ENCODE measurements at regions not wholly inside any gene's neighbourhood (a gene's known extent, or its start where the extent isn't known, plus 50 kb on each side); places are given as distances from the start of the nearest gene placed in this dataset.

DNA sequence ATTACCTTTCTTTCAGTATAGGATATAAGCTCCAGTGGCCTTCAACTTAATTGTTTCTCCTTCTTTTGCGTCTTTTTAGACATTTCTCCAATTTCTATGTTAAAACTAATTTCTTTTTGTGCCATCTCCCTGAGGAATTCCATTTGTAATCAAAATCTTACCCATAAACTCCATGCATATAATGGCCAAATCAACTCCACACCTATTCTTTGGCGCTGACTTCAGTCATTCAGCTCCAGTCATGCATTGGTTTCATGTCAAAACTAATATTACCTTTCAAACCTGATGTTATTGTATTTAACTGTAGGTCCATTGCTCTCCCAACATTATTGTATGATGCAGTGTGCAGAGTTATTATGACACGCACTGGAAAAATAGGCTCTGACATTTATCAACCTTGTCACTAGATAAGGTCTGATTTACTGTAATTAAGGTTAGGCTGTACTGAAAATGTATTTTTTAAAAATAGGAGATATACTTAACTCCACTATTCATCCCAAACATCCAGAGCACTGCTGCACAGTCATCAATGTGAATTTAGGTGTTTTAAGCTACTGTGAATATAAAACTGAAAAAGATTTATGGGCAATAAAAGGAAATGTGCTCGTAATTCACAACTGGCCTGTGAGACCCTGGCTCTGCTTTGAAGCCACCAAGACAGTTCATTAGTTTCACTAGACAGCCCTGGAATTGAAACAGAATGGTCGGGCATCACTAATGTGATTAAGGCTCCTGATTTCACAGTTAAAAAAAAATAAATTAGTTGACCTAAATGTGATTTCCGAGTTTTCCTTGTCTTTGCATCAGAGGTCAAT, 180.6 kb upstream of the GRIA4 start:
- no peaks in the 10 kb centered on the region for H3K4me1 ChIP-seq (ENCODE audit: insufficient read depth)
- no peak overlapping the region for H3K4me2 ChIP-seq (ENCODE audit: unreplicated experiment)
- H3K27me3 ChIP-seq (replicated peaks; ENCODE audit: insufficient read depth), result no peaks in the 10 kb centered on the region
- DNase-seq, result no peak
- H2AFZ ChIP-seq, result no peak overlapping the region
- no peaks in the 10 kb centered on the region for H4K20me1 ChIP-seq (ENCODE audit: insufficient read depth)
- TF ChIP-seq EZH2 (IDR thresholded peaks at IDR 0.05; ENCODE audit: insufficient read depth, poor library complexity, severe bottlenecking) (no peak), EZH2phosphoT487 (IDR thresholded peaks at IDR 0.05; ENCODE audit: insufficient read depth, low read depth) (no peak)
- H3K79me2 ChIP-seq (ENCODE audit: insufficient read depth), result no peaks in the 10 kb centered on the region
- no peak overlapping the region for H3K9ac ChIP-seq
- no peaks in the 10 kb centered on the region for H3K36me3 ChIP-seq (ENCODE audit: low read depth)
- in situ Hi-C loops (cut with MboI), result no loop called here
- H3F3A ChIP-seq (ENCODE audit: insufficient read depth), result no peaks in the 10 kb centered on the region
- WGBS, 2 experiments (ENCODE audit: low coverage in 1 of 2, low lambda C conversion rate in 2 of 2, missing lambda C conversion rate in 2 of 2), result 49 to 52% methylated on average over 6 of the region's 6 CpGs
- H3K27ac ChIP-seq, result no peak overlapping the region
- H3K4me3 ChIP-seq, result no peak overlapping the region
- no peaks in the 10 kb centered on the region for H3K9me2 ChIP-seq (ENCODE audit: insufficient read depth)
- no peaks in the 10 kb centered on the region for H3K9me3 ChIP-seq (ENCODE audit: low read depth)

DNA sequence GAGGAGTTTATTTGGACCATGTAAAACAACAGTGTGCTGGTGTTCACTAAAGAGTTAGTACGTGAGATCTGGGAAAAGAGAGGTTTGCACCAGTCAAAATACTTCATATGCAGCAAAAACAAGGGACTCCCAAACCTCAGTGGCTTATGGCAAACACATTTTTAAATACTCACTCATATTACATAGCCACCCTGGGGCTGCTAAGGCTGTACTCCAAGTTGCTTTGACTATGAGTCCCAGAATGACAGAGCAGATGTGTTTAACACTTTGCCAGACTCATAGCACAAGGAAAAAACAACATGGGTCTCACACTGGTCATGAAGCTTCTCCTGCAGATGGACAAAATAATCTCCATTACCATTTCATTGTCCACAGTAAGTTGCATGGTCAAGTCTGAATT, 202.8 kb upstream of the GRIA4 start:
- in situ Hi-C loops (cut with MboI), result no loop called here
- WGBS, 2 experiments (ENCODE audit: low coverage in 1 of 2, low lambda C conversion rate in 2 of 2, missing lambda C conversion rate in 2 of 2), result 24 to 29% methylated on average over 1 of the region's 1 CpG

DNA sequence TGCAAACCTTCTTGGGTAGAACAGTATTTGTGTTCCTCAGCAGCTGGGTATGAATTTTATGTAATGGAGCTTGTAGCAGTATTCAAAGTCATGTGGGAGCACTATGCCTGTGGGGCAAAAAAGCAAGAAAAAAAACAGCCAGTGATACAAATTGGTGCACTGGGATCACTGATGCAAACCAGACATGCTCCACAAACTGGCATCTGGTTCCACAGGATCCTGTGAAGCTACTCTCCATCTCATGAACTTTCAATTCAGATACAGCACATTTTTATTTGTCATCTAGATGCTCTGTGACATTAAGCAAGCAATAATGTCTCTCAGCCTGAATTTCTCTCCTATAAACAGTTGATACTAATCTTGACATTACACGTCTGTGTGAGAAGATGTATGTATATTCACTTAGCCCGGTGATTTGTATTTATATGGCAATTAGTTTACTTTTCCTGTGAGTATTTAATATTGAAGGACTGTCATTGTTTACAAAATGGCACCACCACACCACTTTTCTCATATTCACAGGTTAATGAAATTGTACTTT, 208.5 kb upstream of the GRIA4 start:
- Histone ChIP-seq H3K27ac (no peak overlapping the region), H3K9ac (no peak overlapping the region), H3K4me2 (ENCODE audit: unreplicated experiment) (no peak overlapping the region), H3K9me2 (ENCODE audit: insufficient read depth) (no peaks in the 10 kb centered on the region), H3K4me3 (no peak overlapping the region), H3K79me2 (ENCODE audit: insufficient read depth) (no peaks in the 10 kb centered on the region), H3K9me3 (ENCODE audit: low read depth) (no peaks in the 10 kb centered on the region), H3K36me3 (ENCODE audit: low read depth) (no peaks in the 10 kb centered on the region), H2AFZ (no peak overlapping the region), H3K27me3 (replicated peaks; ENCODE audit: insufficient read depth) (no peaks in the 10 kb centered on the region), H4K20me1 (ENCODE audit: insufficient read depth) (no peaks in the 10 kb centered on the region), H3F3A (ENCODE audit: insufficient read depth) (no peaks in the 10 kb centered on the region), H3K4me1 (ENCODE audit: insufficient read depth) (no peaks in the 10 kb centered on the region)
- no peak for DNase-seq
- TF ChIP-seq EZH2 (IDR thresholded peaks at IDR 0.05; ENCODE audit: insufficient read depth, poor library complexity, severe bottlenecking) (no peak), EZH2phosphoT487 (IDR thresholded peaks at IDR 0.05; ENCODE audit: insufficient read depth, low read depth) (no peak)
- in situ Hi-C loops (cut with MboI), result no loop called here
- WGBS, 2 experiments (ENCODE audit: low coverage in 1 of 2, low lambda C conversion rate in 2 of 2, missing lambda C conversion rate in 2 of 2), result 74 to 84% methylated on average over 2 of the region's 2 CpGs

More for the DNA sequence above, 202.8 kb upstream of the GRIA4 start:
- Histone ChIP-seq H3K27me3 (replicated peaks; ENCODE audit: insufficient read depth) (no peaks in the 10 kb centered on the region), H3K36me3 (ENCODE audit: low read depth) (no peaks in the 10 kb centered on the region), H3K4me2 (ENCODE audit: unreplicated experiment) (no peak overlapping the region), H3K9me2 (ENCODE audit: insufficient read depth) (no peaks in the 10 kb centered on the region), H3K27ac (no peak overlapping the region), H3K79me2 (ENCODE audit: insufficient read depth) (no peaks in the 10 kb centered on the region), H4K20me1 (ENCODE audit: insufficient read depth) (no peaks in the 10 kb centered on the region), H3K4me3 (no peak overlapping the region), H3K9me3 (ENCODE audit: low read depth) (no peaks in the 10 kb centered on the region), H3K4me1 (ENCODE audit: insufficient read depth) (no peaks in the 10 kb centered on the region), H3F3A (ENCODE audit: insufficient read depth) (no peaks in the 10 kb centered on the region), H2AFZ (no peak overlapping the region), H3K9ac (no peak overlapping the region)
- no peak for DNase-seq
- TF ChIP-seq EZH2phosphoT487 (IDR thresholded peaks at IDR 0.05; ENCODE audit: insufficient read depth, low read depth) (no peak), EZH2 (IDR thresholded peaks at IDR 0.05; ENCODE audit: insufficient read depth, poor library complexity, severe bottlenecking) (no peak)

DNA sequence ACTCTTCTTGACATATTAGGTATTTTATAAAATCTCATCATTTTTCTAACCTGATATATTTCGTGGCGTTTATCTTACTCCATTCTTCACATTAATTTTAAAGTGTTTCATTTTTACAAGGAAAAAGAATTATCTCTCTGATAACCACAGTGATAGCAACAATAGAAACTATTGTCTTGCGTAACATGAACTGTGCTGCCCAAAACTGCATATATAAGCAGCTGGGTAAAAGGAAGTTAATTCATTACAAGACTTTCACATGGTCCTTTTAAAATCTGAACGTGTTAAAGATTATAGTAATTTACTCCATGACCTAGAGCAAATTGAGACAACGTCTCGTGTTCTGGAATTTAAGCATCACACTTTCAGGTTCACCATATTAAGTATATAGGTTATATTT, 210.4 kb upstream of the GRIA4 start:
- WGBS, 2 experiments (ENCODE audit: low coverage in 1 of 2, low lambda C conversion rate in 2 of 2, missing lambda C conversion rate in 2 of 2), result 50 to 55% methylated on average over 6 of the region's 6 CpGs
- TF ChIP-seq EZH2 (IDR thresholded peaks at IDR 0.05; ENCODE audit: insufficient read depth, poor library complexity, severe bottlenecking) (no peak), EZH2phosphoT487 (IDR thresholded peaks at IDR 0.05; ENCODE audit: insufficient read depth, low read depth) (no peak)
- H4K20me1 ChIP-seq (ENCODE audit: insufficient read depth), result no peaks in the 10 kb centered on the region
- H3K27ac ChIP-seq, result no peak overlapping the region
- no peaks in the 10 kb centered on the region for H3K9me3 ChIP-seq (ENCODE audit: low read depth)
- no peak overlapping the region for H2AFZ ChIP-seq
- DNase-seq, result no peak
- no peak overlapping the region for H3K4me3 ChIP-seq
- no peaks in the 10 kb centered on the region for H3K36me3 ChIP-seq (ENCODE audit: low read depth)
- no peaks in the 10 kb centered on the region for H3K79me2 ChIP-seq (ENCODE audit: insufficient read depth)
- H3F3A ChIP-seq (ENCODE audit: insufficient read depth), result no peaks in the 10 kb centered on the region
- H3K4me2 ChIP-seq (ENCODE audit: unreplicated experiment), result no peak overlapping the region
- no peaks in the 10 kb centered on the region for H3K27me3 ChIP-seq (replicated peaks; ENCODE audit: insufficient read depth)
- no peaks in the 10 kb centered on the region for H3K9me2 ChIP-seq (ENCODE audit: insufficient read depth)
- no peak overlapping the region for H3K9ac ChIP-seq
- H3K4me1 ChIP-seq (ENCODE audit: insufficient read depth), result no peaks in the 10 kb centered on the region
- in situ Hi-C loops (cut with MboI), result no loop called here
